ENCODE measurements at regions not wholly inside any gene's neighbourhood (a gene's known extent, or its start where the extent isn't known, plus 50 kb on each side); places are given as distances from the start of the nearest gene placed in this dataset.

DNA sequence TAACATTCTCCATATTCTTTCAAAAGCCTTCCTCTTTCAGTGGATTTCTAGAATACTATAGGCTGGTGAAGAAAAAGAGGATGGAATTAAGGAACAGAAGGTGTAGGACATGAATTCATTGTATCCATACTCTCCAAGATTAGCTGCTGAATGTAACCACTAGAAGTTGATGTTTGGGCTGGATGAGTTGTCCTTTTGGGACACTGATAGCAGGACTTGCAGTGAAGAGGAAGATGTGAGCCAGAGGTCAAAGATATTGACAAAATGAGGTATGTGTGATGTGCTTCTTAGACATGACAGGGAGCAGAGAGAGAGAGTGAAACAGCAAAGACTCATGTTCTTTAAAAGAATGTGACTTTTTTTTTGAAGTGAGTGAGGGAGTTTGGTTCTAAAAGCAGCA lies 134.3 kb upstream of the MAN1A1 start:
- no peak overlapping the region for H3K27ac ChIP-seq
- no peaks in the 10 kb centered on the region for H3K36me3 ChIP-seq
- TF ChIP-seq CTCF (IDR thresholded peaks at IDR 0.05) (no peak), POLR2A (IDR thresholded peaks at IDR 0.05) (no peak), EP300 (IDR thresholded peaks at IDR 0.05) (no peak), POLR2AphosphoS5 (IDR thresholded peaks at IDR 0.05) (no peak)
- H3K27me3 ChIP-seq = no peaks in the 10 kb centered on the region
- no peak overlapping the region for H3K4me3 ChIP-seq
- DNase-seq = no peak
- no peaks in the 10 kb centered on the region for H3K9me3 ChIP-seq
- intact Hi-C loops (cut with DNase I) = no loop called here
- H3K4me1 ChIP-seq = peaks cover 0 to 18% (median 15%) of the 10 kb centered on the region in 4 donors

DNA sequence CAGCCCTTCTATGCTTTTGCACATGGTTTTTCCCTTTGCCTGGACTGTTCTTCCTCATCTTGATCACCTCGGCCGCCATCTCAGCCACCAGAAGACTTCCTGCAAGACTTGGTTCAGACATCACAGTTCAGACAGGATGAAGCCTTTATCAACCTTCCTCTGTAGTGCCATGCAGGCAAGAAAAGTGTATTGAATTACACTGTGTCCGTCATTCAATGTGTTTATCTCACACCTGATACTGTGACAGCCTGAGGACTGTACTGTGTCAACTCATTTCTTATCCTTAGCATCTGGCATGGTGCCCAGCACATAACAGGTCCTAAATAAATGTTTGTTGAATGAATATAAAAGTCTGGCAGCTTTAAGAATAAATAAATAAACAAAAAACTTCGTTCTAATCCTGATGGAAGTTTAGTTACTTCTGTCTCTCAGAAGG lies 133.3 kb upstream of the MAN1A1 start:
- no peaks in the 10 kb centered on the region for H3K9me3 ChIP-seq
- peaks cover 0 to 18% (median 15%) of the 10 kb centered on the region in 4 donors for H3K4me1 ChIP-seq
- no peak for DNase-seq
- H3K4me3 ChIP-seq = no peak overlapping the region
- intact Hi-C loops (cut with DNase I) = no loop called here
- no peak for TF ChIP-seq EP300 (IDR thresholded peaks at IDR 0.05)
- TF ChIP-seq POLR2A (IDR thresholded peaks at IDR 0.05) = no peak
- no peak for TF ChIP-seq CTCF (IDR thresholded peaks at IDR 0.05)
- no peak for TF ChIP-seq POLR2AphosphoS5 (IDR thresholded peaks at IDR 0.05)
- H3K27ac ChIP-seq = no peak overlapping the region
- 59 to 84% methylated on average over 4 of the region's 4 CpGs for WGBS, 2 donors
- H3K27me3 ChIP-seq = no peaks in the 10 kb centered on the region
- H3K36me3 ChIP-seq = no peaks in the 10 kb centered on the region

DNA sequence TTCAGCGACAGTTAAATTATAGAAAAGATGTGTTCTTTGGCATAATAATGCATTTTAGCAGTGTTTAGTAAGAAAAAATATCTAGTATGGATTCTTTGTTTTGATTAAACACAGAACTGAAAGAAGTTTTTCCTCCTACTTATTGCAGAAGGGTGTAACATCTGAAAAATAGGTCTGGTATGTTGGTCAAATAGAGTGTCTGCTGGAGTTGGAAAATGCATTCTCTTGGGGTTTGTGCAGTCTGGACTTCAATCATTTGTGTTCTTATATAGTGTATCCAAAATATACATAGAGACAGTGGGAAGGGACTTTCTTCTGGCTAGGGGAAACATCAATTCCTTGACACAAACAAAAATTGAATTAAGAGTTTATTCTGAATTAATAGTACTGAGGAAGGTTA lies 132.4 kb upstream of the MAN1A1 start:
- WGBS, 2 donors = 96 to 100% methylated on average over 1 of the region's 1 CpG
- Histone ChIP-seq H3K4me3 (no peak overlapping the region), H3K36me3 (no peaks in the 10 kb centered on the region), H3K27me3 (no peaks in the 10 kb centered on the region), H3K27ac (no peak overlapping the region), H3K9me3 (no peaks in the 10 kb centered on the region), H3K4me1 (peaks cover 0 to 22% (median 15%) of the 10 kb centered on the region in 4 donors)
- TF ChIP-seq CTCF (IDR thresholded peaks at IDR 0.05) (no peak), EP300 (IDR thresholded peaks at IDR 0.05) (no peak), POLR2A (IDR thresholded peaks at IDR 0.05) (no peak), POLR2AphosphoS5 (IDR thresholded peaks at IDR 0.05) (no peak)
- DNase-seq = no peak
- intact Hi-C loops (cut with DNase I) = no loop called here

DNA sequence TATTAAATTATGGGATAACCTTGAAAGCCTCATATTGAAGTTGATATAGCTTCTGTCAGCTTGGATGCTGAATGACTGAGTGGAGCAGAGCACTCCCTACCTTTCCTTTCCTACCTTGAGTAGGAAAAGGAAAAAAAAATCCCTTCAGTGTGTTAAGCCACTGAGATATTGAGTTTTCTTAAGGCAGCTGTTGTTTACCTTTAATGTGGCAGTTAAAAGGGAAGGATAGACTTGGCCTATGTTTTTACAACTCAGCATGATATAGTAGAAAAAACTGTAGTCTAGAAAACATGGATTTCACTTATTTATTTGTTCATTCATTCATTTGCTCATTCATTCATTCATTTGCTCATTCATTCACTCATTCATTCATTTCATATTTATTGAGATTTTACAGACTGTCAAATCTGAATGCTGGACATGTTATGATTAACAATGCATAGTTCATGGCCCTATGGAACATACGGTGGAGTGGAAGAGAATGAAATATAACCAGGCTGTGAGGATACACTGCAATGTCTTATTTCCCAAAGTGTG lies 131.5 kb upstream of the MAN1A1 start:
- no peak overlapping the region for H3K27ac ChIP-seq
- 91 to 97% methylated on average over 1 of the region's 1 CpG for WGBS, 2 donors
- no peaks in the 10 kb centered on the region for H3K27me3 ChIP-seq
- H3K36me3 ChIP-seq = no peaks in the 10 kb centered on the region
- no peak overlapping the region for H3K4me3 ChIP-seq
- H3K4me1 ChIP-seq = peaks cover 0 to 30% (median 22%) of the 10 kb centered on the region in 4 donors
- intact Hi-C loops (cut with DNase I) = no loop called here
- TF ChIP-seq CTCF (IDR thresholded peaks at IDR 0.05) (no peak), POLR2AphosphoS5 (IDR thresholded peaks at IDR 0.05) (no peak), POLR2A (IDR thresholded peaks at IDR 0.05) (no peak), EP300 (IDR thresholded peaks at IDR 0.05) (no peak)
- no peak for DNase-seq
- no peaks in the 10 kb centered on the region for H3K9me3 ChIP-seq

Data from sigmoid colon (tissue), 6 donors.